GM23248 (cell line): ENCODE measurements at regions not wholly inside any gene's neighbourhood (a gene's known extent, or its start where the extent isn't known, plus 50 kb on each side); places are given as distances from the start of the nearest gene placed in this dataset.
"Not testable (repeated sequence)": the region's sequence is repeated elsewhere in the genome, so short reads cannot be mapped to it uniquely, and the experiment has no call there.

ENCODE experiments used
- DNase-seq: peaks from one replicate; pipeline ENCODE4 v3.0.0-alpha.2; 2015
- H2AFZ ChIP-seq: fragments of 200-600 bp; sonication (generic); 2 replicates; pipeline ENCODE4 v1.6.1; 2016; ENCODE audit warnings: antibody characterized with exemption
- H3F3A ChIP-seq: fragments of 200-600 bp; sonication (generic); 2 replicates; pipeline ENCODE4 v1.6.1; 2016; ENCODE audit warnings: mild to moderate bottlenecking, antibody characterized with exemption, mixed run types; ENCODE audit not compliant: insufficient read depth
- H3K27ac ChIP-seq: fragments of 200-600 bp; sonication (generic); 2 replicates; pipeline ENCODE4 v1.5.1; 2016; ENCODE audit warnings: mild to moderate bottlenecking
- H3K27me3 ChIP-seq: fragments of 200-600 bp; sonication (generic); replicated peaks from 2 replicates; pipeline ENCODE4 v1.6.1; 2016; ENCODE audit warnings: mild to moderate bottlenecking; ENCODE audit not compliant: insufficient read depth
- H3K36me3 ChIP-seq: fragments of 200-600 bp; sonication (generic); 2 replicates; pipeline ENCODE4 v1.6.1; 2016; ENCODE audit warnings: low read depth, mild to moderate bottlenecking
- H3K4me1 ChIP-seq: fragments of 200-600 bp; sonication (generic); 2 replicates; pipeline ENCODE4 v1.6.1; 2016; ENCODE audit warnings: mild to moderate bottlenecking; ENCODE audit not compliant: insufficient read depth
- H3K4me2 ChIP-seq: fragments of 200-600 bp; sonication (generic); one replicate; pipeline ENCODE4 v1.6.1; 2016; ENCODE audit warnings: mild to moderate bottlenecking; ENCODE audit not compliant: unreplicated experiment
- H3K4me3 ChIP-seq: fragments of 200-600 bp; sonication (generic); 2 replicates; pipeline ENCODE4 v1.5.1; 2016; ENCODE audit warnings: mild to moderate bottlenecking
- H3K79me2 ChIP-seq: fragments of 200-600 bp; sonication (generic); 2 replicates; pipeline ENCODE4 v1.6.1; 2016; ENCODE audit warnings: mild to moderate bottlenecking; ENCODE audit not compliant: insufficient read depth
- H3K9ac ChIP-seq: fragments of 200-600 bp; sonication (generic); 2 replicates; pipeline ENCODE4 v1.6.1; 2016; ENCODE audit warnings: mild to moderate bottlenecking
- H3K9me2 ChIP-seq: fragments of 200-600 bp; sonication (generic); 2 replicates; pipeline ENCODE4 v1.6.1; 2016; ENCODE audit warnings: mixed run types, mild to moderate bottlenecking, moderate library complexity; ENCODE audit not compliant: insufficient read depth
- H3K9me3 ChIP-seq: fragments of 200-600 bp; sonication (generic); one replicate; pipeline ENCODE4 v1.6.1; 2017; ENCODE audit warnings: low read depth
- H4K20me1 ChIP-seq: fragments of 200-600 bp; sonication (generic); 2 replicates; pipeline ENCODE4 v1.6.0; 2016; ENCODE audit not compliant: insufficient read depth
- EZH2 ChIP-seq: fragments of 200-600 bp; sonication (generic); IDR thresholded peaks from 2 replicates; pipeline ENCODE4 v1.6.1; 2018; ENCODE audit warnings: antibody characterized with exemption, mild to moderate bottlenecking; ENCODE audit not compliant: insufficient read depth, poor library complexity, severe bottlenecking
- EZH2phosphoT487 ChIP-seq: fragments of 200-600 bp; sonication (generic); IDR thresholded peaks from 2 replicates; pipeline ENCODE4 v1.6.1; 2018; ENCODE audit warnings: antibody characterized with exemption, moderate library complexity, mild to moderate bottlenecking, low read depth; ENCODE audit not compliant: insufficient read depth
- WGBS, 2 experiments: methylation state at CpG; one replicate each; pipeline ENCODE4 v1.1.6; 2015 to 2017; ENCODE audit warnings: low lambda C conversion rate in 2 of 2, low coverage in 1 of 2; ENCODE audit errors: missing lambda C conversion rate in 2 of 2; 5-methylcytosine and 5-hydroxymethylcytosine counted together
- in situ Hi-C: fragments of 300-500 bp; cut with MboI; formaldehyde crosslinking; loops from 2 replicates; pipeline ENCODE4 v1.15.0; 2020

DNA sequence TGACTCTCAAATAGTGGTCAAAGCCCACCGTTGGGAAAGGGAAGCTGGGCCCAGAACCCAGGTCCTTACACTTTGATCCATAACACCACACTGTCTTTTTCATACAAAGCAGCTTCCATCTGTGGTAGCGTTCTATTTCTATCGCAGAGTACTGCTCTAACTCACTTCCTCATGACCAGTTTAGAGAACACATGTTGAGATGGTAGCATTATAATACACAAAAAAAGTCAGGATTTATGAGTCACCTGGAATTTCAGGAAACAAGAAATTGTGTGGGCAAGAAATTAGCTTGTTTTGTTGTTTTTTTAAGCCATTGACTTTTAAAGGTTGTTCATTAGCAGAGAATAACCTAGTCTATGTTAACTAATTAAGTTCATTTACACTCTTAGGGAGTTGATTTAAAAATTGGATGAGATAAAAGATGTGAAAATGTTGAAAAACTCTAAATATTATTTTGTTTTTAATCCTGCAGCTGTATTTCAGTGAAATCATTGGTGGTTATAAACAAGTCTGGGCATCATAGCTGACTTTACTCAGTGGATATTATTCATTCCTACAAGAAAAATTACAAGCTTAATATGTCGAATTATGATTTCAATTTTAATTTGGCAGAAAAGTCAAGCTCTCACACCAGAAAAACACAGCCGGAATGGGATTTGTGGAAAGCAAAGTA, 1011.1 kb upstream of the HS3ST1 start:
- DNase-seq: no peak
- Histone ChIP-seq H3K4me2 (no peak overlapping the region), H3K27ac (no peak overlapping the region), H3K4me1 (no peaks in the 10 kb centered on the region), H3K27me3 (no peaks in the 10 kb centered on the region), H3K9ac (no peak overlapping the region), H3K79me2 (no peaks in the 10 kb centered on the region), H3K9me3 (no peaks in the 10 kb centered on the region), H3K9me2 (no peaks in the 10 kb centered on the region), H3K4me3 (no peak overlapping the region), H3K36me3 (no peaks in the 10 kb centered on the region), H4K20me1 (no peaks in the 10 kb centered on the region), H3F3A (no peaks in the 10 kb centered on the region), H2AFZ (no peak overlapping the region)
- in situ Hi-C loops: no loop called here
- 32 to 38% methylated on average over 5 of the region's 5 CpGs for WGBS, 2 experiments
- TF ChIP-seq EZH2 (no peak), EZH2phosphoT487 (no peak)

DNA sequence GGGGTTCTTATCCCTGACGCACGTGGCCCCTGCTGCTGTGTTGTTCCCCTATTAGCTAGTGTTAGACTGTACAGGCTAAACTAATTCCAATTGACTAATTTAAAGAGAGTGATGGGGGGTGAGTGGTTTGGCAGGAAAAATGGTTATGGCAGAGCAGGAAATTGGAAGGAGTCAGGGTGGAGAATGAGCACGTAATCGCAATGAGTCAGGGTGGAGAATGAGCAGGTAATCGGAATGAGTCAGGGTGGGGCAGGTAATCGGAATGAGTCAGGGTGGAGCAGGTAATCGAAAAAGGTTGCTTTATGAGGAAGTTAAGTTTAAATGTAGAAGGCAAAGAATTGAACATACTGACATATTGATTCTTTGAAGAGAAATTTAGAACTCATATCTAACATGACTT, 1002.6 kb upstream of the HS3ST1 start:
- H3K27me3 ChIP-seq, H3K4me2 ChIP-seq, H3K9me2 ChIP-seq, H3K4me1 ChIP-seq, H3K9ac ChIP-seq, H3K4me3 ChIP-seq, H3K9me3 ChIP-seq, H2AFZ ChIP-seq, H3F3A ChIP-seq, DNase-seq, H3K36me3 ChIP-seq, H3K79me2 ChIP-seq, H3K27ac ChIP-seq, in situ Hi-C loops, H4K20me1 ChIP-seq: not testable (repeated sequence)
- WGBS, 2 experiments: 41 to 42% methylated on average over 7 of the region's 7 CpGs

DNA sequence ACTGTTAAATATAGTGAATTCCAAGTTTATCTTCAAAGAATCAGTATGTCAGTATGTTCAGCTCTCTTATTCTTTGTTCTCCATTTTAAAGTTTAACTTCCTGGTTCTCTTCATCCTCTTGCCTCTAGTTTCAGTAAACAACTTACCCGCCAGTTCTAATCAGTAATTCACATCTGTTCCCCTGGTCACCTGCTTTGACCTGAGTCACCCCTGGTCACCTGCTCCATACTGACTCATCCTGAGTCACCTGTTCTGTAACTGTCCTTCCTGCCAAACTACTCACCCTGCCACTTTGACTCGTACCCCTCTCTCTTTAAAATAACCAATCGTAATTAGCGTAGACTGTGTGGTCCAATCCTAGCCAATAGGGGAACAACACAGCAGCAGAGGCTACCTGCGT, 992.7 kb upstream of the HS3ST1 start:
- no peak for DNase-seq
- no peaks in the 10 kb centered on the region for H3K79me2 ChIP-seq
- H3K9me3 ChIP-seq: no peaks in the 10 kb centered on the region
- H3K9ac ChIP-seq: no peak overlapping the region
- H3K27me3 ChIP-seq: no peaks in the 10 kb centered on the region
- no peak for TF ChIP-seq EZH2
- TF ChIP-seq EZH2phosphoT487: no peak
- H3K4me2 ChIP-seq: no peak overlapping the region
- H3K36me3 ChIP-seq: no peaks in the 10 kb centered on the region
- no peaks in the 10 kb centered on the region for H3K9me2 ChIP-seq
- no peak overlapping the region for H3K27ac ChIP-seq
- no peaks in the 10 kb centered on the region for H3K4me1 ChIP-seq
- no peaks in the 10 kb centered on the region for H3F3A ChIP-seq
- in situ Hi-C loops: no loop called here
- no peak overlapping the region for H3K4me3 ChIP-seq
- no peaks in the 10 kb centered on the region for H4K20me1 ChIP-seq
- no peak overlapping the region for H2AFZ ChIP-seq
- 49 to 58% methylated on average over 5 of the region's 5 CpGs for WGBS, 2 experiments

DNA sequence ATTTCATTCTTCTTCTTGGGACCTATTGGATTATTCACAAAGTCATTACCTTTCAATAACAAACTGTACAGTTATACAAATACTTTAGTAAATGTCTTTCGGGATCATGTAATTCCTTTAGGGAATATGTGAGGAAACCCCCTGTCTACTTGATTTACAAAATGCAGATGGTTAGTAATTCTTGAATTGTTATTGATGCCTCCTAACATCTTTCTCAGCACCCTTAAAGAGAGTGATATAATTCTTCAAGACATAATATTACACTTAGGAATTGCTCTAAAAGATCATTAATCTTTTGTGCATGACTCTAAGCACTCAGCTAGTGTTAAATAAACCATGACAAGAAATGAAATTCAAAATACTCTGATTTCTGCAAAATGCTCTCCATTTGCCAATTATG, 988.1 kb upstream of the HS3ST1 start:
- H3K79me2 ChIP-seq: no peaks in the 10 kb centered on the region
- H3K9ac ChIP-seq: no peak overlapping the region
- no peak overlapping the region for H3K27ac ChIP-seq
- no peak for DNase-seq
- H3K9me3 ChIP-seq: no peaks in the 10 kb centered on the region
- H3K9me2 ChIP-seq: no peaks in the 10 kb centered on the region
- no peak overlapping the region for H2AFZ ChIP-seq
- in situ Hi-C loops: no loop called here
- H4K20me1 ChIP-seq: no peaks in the 10 kb centered on the region
- TF ChIP-seq EZH2 (no peak), EZH2phosphoT487 (no peak)
- H3K27me3 ChIP-seq: no peaks in the 10 kb centered on the region
- no peaks in the 10 kb centered on the region for H3F3A ChIP-seq
- H3K4me2 ChIP-seq: no peak overlapping the region
- H3K4me1 ChIP-seq: no peaks in the 10 kb centered on the region
- 10 to 20% methylated on average over 1 of the region's 1 CpG for WGBS, 2 experiments
- H3K36me3 ChIP-seq: no peaks in the 10 kb centered on the region
- H3K4me3 ChIP-seq: no peak overlapping the region
